ENCODE measurements at regions not wholly inside any gene's neighbourhood (a gene's known extent, or its start where the extent isn't known, plus 50 kb on each side); places are given as distances from the start of the nearest gene placed in this dataset.
"Not testable (repeated sequence)": the region's sequence is repeated elsewhere in the genome, so short reads cannot be mapped to it uniquely, and the experiment has no call there.

DNA sequence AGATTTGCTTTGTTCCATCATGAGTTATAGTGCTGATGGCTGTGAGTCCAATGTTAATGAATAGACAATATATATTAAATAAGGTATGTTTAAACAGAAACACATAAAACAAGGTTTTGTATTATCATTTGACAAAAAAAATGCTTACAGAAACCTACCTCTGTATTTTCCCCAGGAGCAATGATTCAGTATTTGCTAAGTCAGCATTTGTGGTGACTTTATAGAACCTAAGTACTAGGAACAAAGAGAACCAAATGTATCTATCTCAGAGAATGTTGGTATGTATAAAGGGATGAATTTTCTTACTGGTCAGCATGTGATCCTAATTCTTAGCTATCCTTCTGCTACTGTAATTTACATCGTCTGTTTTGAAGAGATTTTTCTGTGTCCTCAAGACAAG lies 421.5 kb upstream of the SEL1L start:
- no peak for DNase-seq (ENCODE audit: low spot score)

DNA sequence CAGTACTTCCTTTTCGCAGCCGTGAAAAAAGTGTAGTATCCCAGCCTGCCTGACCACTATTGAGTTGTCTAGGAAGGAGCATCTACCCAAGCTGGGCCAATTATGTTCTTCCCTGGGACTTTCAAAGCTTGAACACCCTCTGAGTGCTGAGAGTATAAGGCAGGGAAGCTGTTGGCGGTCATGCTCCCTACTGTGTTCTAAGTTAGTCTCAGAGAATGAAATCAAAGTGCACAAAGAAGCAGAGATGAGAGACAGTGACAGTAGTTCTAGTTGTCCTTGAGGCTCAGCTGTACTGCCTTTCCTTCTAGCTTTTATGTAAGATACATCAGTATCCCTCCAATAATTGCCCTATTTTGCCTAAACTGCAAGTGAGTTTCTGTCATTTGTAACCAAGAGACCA lies 427.1 kb upstream of the SEL1L start:
- no peak for DNase-seq (ENCODE audit: low spot score)

DNA sequence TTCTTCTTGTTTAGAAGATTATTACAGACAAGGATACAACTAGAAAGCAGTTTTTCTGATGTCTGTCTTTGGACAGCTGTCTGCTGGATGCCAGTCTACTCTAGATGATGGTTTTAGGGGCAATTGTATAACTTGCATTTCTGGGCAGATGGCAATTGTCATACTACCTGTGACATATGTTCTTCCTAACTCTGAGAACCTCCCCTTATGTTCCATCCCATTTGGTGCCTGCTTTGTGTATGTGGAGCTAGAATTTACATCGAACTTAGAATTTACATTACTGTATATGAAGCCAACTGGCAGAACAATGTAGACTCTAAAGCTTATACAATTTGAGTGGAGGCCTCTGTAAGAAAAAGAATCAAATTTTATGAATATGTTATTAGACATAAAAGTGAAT lies 430.2 kb upstream of the SEL1L start:
- DNase-seq (ENCODE audit: low spot score): no peak

DNA sequence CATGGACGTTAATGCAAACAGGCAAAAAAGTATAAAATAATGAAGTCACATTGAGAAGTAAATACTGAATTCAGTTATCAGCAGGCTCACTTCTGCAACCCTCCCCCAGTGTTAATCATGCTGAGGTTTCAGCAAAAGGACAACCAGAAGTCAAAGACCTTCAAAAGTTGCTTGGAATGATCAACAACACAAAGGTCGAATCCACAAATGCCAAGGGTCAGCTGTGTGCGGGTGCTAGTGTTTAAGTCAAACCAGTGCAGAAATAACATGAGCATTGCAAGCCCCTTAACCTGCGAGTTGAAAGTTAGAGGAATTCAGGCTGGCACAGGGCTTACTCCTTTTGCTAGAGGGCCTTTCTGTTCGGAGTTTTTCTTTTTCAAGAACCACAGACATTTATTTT lies 436.7 kb upstream of the SEL1L start:
- DNase-seq (ENCODE audit: low spot score): no peak

DNA sequence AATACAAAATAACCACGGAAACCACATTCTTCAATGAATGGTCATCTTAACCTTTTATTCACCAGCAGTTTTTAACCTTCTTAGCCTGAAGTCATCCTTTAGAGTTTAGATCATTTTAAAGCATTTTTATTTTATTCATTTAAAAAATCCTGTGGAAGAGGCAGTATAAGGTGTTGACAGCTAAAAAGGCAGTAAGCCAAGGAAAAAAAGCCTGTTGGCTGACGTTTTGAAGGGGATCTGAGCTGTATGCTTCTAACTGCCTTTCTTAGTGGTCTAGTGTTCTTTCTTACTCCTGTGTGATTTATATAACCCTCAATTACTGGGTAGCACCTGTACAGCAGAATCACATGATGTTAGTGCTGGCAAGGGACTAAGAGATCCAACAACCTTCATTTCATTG lies 438.3 kb upstream of the SEL1L start:
- DNase-seq (ENCODE audit: low spot score): no peak

DNA sequence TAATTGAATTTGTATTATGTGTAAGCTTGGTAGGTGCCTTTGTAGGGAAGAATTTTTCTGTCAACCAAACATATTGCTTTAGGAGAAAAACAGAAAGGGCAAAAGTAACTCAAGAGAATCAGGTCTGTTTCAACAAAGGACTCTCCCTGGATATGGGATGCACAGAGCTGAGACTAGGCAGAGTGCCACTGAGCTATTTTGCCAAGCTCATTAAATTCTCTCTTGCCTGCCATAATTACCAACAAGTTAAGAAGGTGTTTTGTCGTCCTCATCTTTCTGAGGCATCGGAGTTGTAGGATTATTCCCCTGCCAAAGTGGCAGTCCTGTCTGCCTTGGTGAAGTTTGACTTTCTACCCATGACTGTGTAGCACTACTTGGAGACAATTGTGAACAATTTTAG lies 438.9 kb upstream of the SEL1L start:
- no peak for DNase-seq (ENCODE audit: low spot score)

DNA sequence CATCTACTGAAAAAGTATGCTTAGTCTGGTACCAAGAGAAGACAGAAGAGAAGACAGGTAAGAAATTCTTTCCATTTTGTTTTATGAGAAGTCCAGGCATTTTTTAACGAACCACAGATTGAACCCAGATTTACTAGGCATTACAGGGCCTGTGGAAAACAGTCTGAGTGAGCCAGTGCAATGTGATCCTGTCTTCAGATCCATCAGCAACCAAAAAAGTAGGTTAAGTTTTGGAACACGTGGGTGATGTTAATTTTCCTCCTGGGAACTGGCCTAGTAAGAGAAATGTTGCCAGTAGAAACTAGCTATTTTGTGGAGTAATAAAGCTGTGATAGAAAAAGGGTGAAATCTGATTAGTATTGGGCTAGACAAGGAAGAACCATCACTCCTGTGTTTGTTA lies 440.9 kb upstream of the SEL1L start:
- no peak for DNase-seq (ENCODE audit: low spot score)

DNA sequence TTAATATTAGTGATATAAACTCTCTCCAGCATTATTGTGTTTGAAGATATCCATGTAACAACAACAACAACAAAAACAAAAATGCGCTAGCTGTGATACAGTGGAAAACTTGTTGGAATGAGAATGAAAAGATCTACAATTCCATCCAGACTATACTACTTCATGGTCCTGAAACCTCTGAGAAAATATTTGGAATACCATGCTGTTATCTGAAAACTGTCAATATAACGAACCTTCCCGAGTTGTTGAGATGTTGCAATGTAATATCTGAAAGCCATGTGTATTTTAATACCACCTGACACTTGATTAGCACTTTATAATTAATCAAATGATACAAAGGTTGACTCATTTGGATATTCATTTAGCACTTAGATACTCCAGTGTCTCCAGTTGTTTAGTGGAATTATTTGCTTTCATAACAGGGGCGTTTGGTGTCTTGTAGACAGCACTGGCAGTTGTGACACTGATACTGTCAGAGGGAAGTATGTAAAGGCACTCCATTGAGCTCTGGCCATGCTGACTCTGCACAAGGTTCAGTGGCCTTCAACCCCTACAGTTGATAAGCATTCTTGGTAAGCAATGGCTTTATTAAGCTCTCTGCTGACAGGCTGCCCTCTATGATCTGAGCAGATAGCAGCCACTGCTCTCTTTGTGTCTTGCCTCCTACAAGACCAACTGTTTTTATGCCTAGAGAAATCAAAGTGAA lies 447.1 kb upstream of the SEL1L start:
- DNase-seq (ENCODE audit: low spot score): no peak

DNA sequence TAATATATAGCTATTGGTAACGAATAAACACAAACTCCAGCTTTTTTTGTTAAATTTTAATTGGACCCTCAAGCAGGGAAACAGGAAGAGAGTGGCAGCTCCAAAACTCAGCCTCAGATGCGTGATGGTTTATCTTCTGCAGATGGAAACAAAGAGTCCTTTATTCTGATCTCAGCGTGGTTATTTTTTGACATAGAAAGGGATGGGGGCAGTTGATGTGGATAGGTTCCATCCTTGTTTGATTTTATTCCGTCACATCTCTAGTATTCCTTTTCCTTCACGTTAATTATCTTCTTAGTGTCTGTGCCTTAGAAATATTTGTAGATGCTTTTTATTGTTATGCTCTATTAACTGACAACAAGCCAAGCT lies 447.6 kb upstream of the SEL1L start:
- no peak for DNase-seq (ENCODE audit: low spot score)

DNA sequence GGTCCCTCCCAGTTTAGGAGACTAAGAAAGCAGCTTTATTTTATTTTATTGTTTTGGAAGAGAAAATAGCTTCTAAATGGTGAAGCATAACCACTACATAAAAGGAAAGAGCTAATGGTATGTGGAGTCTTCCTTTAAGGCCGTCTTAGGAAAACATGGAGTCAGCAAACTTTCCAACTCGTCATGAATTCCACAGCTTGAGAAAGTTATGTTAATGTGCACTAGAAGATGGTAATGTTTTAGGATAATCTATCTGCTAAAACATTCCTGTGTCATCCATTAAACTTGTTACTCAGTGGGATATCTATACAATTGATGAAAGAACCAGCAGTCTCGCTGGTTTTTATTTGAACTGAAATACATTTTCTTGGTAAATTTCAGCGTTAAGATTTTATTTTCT lies 448.4 kb upstream of the SEL1L start:
- DNase-seq (ENCODE audit: low spot score): no peak

DNA sequence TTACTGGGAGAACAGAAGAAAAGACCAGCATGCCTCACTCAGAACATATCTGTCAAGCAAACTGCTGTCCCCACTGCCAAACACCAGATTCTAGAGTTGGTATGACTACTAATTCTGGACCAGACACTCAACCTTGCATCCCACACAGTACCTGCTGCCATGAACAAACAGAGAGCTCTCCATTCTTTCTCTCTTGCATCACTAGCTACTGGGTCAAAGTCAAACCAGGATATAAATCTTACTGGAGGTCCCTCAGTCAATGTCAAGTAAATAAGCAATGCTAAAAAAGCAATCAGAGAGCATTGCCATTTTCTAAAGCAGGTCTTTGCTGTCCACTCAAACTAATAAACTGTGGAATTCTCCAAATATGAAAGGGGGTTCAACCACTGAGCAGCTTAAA lies 452.4 kb upstream of the SEL1L start:
- DNase-seq (ENCODE audit: low spot score): no peak

DNA sequence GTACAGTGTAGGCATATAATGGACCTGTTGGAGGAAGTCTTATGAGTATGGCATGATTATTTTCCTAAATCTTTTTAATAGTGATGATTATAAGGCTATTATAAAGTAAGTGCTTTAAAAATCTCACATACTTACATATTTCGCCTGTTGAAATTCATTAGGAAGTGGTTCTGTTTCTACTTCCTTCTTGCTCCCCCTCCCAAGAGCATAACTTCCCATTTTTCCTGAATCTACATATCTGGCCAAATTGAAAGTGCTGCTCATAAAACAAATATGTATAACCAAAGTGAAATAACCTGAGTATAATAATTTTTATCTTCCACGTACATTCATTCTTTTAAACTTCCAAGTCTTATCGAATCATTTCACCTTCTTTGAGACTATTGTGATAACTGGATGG lies 455.6 kb upstream of the SEL1L start:
- no peak for DNase-seq (ENCODE audit: low spot score)

DNA sequence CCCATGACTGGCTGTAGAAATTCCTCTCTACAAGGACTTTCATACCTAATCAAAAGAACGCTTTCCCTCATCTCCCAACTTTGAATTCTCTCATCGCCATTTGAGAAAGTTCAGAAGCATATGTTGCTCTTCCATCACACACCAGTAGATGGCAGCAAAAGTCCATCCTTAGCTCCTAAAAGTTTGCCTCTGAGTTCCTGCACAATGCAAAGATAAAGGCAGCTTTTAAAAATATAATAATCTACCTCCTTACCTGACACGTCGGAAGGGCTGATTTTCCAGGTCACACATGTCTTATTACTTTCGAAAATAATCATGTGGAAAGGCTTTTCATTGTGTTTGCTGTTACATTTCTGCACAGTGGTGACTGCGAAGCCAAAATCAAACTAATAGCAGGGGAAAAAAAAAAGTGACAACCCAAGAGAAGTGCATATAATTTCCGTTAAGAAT lies 456.7 kb upstream of the SEL1L start:
- peak; percentile 14 for DNase-seq (ENCODE audit: low spot score)

DNA sequence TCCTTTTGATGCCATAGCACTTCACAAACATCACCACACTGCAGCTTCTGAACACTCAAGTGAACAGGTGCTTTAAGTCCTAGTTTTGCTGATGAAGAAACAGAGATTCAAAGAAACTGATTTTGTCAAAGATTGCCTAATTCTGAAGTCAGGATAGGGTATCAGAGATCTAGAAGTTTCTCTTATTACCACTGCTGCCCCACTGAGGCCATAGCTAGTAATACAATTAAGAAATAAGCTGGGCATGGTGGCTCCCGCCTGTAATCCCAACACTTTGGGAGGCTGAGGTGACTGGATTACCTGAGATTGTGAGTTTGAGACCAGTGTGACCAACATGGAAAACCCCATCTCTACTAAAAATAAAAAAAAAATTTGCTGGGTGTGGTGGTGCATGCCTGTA lies 458.3 kb upstream of the SEL1L start:
- DNase-seq (ENCODE audit: low spot score): no peak

DNA sequence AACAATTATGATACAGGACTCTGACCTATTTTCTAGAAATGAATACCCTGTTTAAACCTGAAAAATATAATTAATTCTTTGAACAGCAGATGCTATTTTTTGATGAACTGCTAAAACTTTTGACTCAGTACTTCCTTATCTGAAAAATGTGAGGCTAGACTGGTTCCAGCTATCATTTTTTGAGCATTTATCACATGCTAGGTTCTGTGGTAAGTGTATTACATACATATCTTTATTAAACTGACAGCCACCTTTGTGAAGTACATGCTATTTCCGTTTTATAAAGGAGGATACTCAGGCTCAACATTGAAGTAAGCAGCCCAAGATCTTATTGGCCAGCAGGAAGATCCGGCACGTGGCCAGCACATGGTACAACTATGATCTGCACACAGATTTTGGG lies 459.8 kb upstream of the SEL1L start:
- DNase-seq (ENCODE audit: low spot score): no peak

DNA sequence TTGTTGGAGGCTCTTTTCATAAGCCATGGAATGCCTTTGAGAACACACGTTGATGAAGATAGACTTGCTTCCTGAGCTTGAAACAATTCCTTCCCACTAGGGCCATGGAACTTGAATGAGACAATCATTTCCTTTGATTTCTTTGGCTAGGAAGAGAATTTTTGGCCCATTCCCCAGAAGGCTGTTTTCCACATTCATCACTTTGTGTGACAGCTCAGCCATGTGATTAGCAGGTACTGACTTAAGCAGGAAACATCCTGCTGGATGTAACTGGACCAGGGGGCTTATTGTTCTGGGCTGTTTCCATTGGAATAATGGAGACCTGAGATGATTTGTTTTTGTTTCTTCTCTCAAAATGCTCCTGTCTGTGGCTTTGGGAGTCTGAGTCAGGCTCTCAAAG lies 469.8 kb upstream of the SEL1L start:
- DNase-seq (ENCODE audit: low spot score): no peak

DNA sequence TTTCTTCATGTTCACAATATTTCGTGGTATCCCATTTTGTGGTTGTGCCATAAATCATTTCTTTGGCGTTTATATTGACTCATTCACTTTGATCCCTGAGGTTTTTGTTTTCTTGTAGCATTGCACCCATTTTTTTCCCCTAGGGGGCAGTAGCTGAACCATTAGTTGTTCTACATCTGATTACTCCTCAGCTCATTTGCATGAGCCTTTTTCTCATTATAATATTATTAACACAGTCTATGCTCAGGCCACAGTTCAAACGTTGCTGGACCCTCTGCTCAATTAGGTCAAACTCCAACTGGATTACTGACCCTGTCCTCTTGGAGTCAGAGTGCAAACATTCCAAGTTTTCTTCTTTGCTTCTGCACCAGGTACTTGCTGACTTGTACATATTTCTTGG lies 475.4 kb upstream of the SEL1L start:
- DNase-seq (ENCODE audit: low spot score): no peak

DNA sequence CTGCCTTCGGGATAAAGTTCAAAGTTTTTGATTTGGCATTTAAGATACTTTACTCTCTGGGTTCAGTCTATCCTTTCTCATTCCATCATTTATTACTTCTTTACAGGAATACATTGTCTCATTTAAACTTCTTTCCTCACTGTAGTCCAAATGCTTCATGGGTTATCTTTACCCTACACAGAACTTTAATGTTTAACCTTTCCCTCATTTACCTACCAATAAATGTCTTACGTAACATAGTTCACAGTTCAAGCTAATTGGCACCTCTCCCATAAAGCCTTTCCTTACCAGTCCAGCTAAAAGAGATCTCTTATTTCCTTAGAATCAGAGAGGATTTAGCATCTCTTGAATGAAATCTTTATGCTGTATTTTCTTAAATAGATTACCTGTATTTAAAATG lies 476.3 kb upstream of the SEL1L start:
- no peak for DNase-seq (ENCODE audit: low spot score)

DNA sequence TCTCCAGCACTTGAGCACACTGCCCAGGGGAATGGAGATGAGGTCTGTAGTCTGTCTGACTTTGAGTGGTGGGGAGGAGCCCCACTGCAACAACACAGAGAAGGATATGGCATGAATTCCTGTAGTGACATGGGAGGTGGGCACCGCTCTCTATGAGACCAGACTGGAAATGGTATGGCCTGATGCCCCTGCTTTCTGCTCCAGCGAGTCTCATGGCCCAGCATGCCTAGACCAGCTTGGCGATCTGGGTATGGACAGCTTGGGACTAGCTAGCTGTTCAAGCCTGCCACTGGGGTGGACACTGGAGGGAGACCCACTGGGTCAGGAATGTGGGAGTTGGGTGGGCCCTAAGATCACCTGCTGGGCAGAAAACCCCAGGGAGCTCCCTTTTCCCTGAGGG lies 477.8 kb upstream of the SEL1L start:
- no peak for DNase-seq (ENCODE audit: low spot score)

DNA sequence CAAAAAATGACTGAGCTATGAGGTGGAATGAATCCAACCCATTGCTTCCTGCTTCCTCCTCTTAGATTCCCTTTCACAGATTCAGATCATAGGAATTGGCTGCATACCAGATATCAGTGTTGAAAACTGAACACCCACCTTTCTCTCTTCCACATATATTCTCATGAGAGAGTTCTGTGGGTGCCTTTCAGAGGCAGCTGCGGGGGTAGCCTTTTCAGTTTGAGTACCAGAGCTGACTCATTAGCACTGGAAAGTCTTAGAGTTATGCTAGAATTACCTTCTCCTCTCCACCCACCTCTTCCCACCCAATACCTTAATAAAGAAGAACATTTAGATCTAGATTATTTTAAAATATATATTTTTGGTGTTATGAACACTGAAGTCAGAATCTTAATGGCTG lies 495.4 kb upstream of the SEL1L start:
- no peak for DNase-seq (ENCODE audit: low spot score)

DNA sequence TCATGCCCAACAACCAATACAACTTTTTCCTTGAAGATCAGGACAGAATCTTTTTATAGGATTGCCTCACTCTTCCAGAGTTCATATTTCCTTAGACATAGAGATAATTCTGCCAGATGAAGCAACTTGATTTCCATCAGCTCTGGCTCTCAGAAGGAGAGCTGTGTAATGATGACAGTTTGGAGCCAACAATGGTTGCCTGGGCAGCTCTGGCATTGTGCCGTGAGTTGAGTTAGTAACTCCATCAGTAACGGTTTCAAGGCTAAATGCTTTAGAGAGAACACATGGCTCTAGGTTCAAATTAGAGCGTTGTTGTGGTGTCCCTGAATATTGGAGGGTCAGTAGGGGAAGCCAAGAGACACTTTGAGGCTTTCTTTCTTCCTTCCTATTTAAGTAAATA lies 501.7 kb upstream of the SEL1L start:
- DNase-seq (ENCODE audit: low spot score): no peak

DNA sequence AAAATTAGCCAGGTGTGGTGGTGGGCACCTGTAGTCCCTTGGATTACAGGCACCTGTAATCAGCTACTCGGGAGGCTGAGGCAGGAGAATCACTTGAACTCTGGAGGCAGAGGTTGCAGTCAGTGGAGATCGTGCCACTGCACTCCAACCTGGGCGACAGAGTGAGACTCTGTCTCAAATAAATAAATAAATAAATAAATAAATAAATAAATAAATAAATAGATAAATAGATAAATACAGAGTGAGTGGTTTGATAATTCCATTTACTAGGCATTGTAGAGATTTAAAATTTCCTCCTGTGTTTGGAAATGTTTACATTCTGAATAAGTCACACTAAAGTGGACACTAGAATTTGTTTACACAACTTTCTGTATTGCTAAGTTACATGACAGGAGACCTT lies 504.4 kb upstream of the SEL1L start:
- not testable (repeated sequence) for DNase-seq (ENCODE audit: low spot score)

DNA sequence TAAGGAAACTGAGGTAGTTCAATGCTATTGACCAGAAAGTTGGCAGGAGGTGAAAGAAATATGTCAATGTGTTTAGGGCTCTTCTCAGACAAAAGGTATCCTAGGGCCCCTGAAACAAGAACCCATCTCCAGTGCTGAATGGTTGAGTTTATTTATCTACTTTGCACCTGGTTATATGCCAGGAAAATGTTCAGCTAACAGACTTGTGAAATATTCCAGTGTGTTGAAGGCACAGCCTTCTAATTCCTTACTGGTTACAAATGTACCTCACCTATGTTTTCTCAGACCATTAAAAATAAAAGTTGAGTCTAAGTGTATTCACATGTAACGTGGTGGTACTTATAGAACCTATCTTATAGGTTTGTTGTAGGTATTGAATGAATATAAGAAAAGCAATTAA lies 511.7 kb upstream of the SEL1L start:
- no peak for DNase-seq (ENCODE audit: low spot score)

DNA sequence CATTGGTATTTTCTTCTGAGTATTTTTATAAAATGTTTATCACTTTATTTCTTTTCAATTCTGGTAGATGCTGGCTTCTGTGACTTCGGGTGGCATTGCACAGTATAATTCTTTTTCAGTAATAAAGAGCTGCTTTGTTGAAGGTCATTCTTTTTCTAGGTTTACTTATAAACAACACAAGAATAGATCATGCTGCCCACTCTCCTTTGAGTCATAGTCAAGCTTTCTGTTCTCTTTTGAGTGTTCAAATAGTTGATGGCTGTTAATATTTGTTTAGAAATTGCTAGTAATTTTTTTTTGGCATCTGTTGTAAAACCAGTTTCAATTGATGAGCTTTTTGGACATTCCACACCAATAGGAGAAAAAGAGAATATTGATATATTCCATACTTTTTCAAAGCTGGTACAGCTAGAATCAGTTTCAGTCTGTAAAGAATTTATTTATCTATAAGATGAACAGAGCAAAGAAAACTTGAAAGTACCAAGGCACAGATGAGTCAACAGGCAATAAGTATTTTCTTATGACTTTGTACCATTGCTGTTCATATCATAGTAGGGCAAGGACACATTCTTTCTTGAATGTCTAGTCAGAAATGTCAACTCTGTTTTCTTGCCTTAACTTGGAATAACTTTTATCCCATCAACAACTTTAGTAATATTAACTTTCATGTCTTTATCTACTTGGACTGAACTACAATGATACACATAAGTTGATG lies 513.0 kb upstream of the SEL1L start:
- DNase-seq (ENCODE audit: low spot score): no peak

All from hematopoietic multipotent progenitor cell treated with erythropoietin and hydrocortisone succinate and interleukin-3 and kit ligand, for 15 days (in vitro differentiated cells).